Stimulated activated CD4-positive, alpha-beta T cell treated with anti-CD3 and anti-CD28 coated beads, TNF-alpha, amount 100 ng/mL, for 48 hours (primary cell): ENCODE measurements at regions not wholly inside any gene's neighbourhood (a gene's known extent, or its start where the extent isn't known, plus 50 kb on each side); places are given as distances from the start of the nearest gene placed in this dataset.

Experiments
- DNase-seq, 3 donors: peaks; one replicate each; pipeline ENCODE4 v3.0.0-alpha.2; 2020; ENCODE audit warnings: low read depth in 3 of 3

GRCh38 chr16:64412578-64413280, 709.1 kb downstream of the CDH11 start:
- DNase-seq: no peak

- no peak for DNase-seq
Observed at GRCh38 chr16:64410306-64410705, 711.6 kb downstream of the CDH11 start.

DNA sequence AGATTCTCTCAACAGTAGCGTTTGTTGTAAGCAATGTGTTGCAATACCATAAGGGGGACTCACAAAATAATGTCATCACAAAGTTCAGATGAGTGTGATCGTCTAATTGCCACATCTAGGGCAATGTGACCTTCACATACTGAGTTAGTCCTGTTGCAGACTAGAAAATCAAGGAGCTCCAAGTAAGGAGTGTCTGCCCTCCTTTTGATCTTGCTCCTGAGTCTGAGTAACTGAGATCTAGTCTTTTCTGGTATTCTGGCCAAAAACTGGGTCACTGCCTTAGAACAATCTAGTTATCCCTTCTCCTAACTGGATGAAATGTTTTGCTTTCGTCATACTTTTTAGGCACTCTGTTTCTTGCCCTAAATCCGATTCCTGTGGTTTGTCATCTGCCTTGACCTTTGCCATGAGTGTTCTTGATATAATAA, 712.1 kb downstream of the CDH11 start:
- no peak for DNase-seq

- no peak for DNase-seq
Observed at GRCh38 chr16:64408699-64409098, 713.2 kb downstream of the CDH11 start.

DNA sequence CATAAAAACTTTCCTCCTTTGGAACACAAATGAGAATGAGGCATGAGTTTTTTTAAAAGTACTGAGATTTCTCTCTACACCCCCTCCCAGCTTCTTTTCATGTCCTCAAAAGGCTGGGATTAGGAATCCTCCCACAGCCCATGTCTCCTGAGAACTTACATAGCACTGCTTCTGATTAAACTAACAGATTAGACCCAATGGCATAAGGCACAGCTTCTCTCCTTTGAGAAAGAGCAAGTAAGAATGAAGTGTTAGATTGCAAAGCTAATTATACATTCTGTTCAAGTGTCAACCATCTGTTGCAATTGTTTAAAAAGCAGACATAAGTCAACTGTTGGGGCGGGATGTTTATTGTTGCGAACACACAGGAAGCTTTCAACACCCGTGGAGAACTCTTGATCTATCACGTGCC, 715.1 kb downstream of the CDH11 start:
- no peak for DNase-seq

DNA sequence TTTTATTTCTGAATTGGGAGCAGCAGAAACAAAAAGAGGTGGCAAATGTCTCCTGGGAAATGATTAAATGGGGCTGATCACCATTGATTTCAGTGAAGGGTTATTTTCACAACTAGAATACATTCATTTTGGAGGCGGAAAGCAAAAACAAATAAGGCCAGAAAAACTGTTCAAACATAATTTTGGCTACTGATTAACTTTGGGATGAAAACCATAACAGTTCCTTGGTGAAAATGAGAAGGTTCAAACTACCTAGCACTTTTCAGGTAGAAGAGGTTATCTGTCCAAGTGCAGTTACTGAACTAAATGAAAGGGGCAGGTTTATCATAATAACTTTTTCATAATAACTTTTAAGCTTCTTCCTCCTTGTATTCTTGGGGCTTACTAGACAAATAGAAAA, 718.5 kb downstream of the CDH11 start:
- no peak for DNase-seq

DNA sequence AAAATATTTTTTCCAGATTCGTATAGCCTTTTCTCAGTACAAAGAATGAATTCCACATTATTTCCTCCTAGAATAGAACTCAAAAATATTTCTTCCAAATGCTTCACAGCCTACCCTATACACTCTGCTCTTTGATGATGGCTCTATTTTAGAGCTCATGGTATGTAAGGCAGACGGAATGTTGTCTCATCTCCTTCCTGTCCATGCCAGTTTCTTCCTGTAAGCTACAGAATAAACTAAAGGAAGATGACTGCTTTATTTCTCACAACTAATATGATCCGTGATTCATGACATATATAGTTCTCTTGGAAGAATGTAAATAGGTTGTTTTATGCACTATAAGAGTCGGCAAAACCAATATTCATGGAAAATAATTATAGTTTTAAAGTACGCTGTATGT, 723.1 kb downstream of the CDH11 start:
- no peak for DNase-seq

DNA sequence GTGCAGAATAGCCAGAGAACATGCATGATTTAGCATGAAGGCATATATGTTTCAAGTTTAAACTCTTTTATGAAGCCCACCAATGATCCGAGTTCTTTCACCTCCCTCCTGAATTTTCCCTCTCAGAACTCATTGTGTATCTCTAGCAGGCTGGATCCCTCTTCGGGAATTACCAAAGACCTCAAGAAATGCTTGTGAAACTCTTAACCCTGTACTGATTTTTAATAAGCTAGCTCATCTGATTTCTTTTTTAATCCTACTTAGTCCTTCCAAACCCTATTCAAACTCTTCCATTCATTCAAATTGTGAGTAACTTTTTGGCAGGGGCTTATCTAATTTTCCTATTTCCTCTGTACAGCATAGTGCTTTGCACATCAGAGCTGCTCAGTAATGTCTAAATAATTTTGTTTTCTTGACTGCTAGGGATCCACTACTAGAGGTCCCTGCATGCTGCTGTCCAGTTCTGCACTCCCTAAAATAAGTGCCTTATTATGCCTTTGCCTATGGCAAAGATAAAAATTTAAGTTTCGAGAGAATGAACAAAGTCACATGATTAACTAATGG, 723.8 kb downstream of the CDH11 start:
- no peak for DNase-seq

DNA sequence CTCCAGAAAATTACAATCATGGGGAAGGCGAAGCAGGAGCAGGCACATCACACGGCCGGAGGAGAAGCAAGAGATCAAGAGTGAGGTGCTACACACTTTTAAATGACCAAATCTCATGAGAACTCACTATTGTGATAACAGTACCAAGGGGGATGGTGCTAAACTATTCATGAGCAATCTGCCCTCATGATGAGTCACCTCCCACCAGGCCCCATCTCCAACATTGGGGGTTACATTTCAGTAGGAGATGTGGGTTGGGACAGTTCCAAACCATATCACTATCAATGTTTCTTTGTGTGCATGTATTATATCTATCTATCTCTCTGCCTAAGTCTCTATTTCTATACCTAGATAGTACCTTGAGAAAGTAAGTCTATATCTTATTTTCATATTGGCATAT, 724.8 kb downstream of the CDH11 start:
- DNase-seq: no peak

DNA sequence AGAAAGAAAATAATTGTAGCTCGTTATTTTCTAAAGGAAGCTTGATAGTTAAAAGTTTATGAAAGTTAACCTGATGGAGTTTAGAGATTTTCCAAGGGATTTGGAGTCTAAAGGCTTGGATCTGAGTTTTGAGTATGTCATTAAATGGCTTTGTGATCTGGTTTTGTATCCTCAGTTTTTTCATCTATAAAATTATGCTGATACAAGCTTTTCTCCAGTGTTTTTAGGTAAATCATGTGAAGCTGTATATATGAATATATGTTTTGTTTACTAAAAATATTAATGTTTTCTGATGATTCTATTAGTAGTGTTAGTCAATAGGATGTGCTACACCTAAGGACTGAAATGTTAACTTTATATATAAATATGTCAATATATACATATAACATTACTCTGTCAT, 727.8 kb downstream of the CDH11 start:
- no peak for DNase-seq

DNA sequence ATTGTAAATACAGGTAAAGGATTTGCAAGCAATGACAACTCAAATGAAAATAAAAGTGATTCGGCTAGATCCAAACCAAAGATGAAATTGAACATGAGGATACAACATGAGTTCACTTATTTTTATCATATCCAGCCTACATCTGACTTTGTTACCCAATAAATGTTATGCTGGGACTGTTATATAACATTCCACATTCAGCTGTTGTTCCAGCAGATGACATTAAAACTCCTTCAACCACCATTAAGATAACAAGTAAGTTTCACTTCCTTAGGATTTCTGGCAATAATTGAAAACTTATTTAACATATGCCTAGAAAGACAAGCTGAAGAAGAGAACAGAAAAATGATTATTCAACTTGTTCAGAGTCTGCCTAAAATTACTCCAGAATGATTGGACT, 729.4 kb downstream of the CDH11 start:
- no peak for DNase-seq

- DNase-seq: no peak
Observed at GRCh38 chr16:64391063-64391600, 730.7 kb downstream of the CDH11 start.

DNA sequence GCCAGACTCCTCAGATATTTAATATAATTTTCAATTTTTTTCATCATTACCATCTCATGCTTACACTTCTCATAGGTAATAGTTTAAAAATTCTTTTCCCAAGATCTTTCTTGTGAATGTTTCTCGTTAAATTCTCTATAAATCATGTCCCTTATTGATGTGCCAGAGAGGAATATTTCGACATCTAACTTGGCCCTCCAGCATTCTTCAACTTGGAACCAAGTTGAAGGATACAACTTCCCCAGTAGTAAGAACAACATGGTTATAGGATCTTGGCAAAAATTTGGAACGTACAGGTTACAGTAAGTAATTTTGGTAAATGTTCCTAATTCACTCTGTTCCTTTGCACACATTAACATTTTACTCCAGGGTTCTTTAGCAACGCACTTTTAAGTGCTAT, 731.8 kb downstream of the CDH11 start:
- no peak for DNase-seq

GRCh38 chr16:64384636-64385035, 737.2 kb downstream of the CDH11 start:
- DNase-seq: no peak

GRCh38 chr16:64381979-64382378, 739.9 kb downstream of the CDH11 start:
- DNase-seq: no peak

GRCh38 chr16:64380751-64381150, 741.1 kb downstream of the CDH11 start:
- DNase-seq: no peak

DNA sequence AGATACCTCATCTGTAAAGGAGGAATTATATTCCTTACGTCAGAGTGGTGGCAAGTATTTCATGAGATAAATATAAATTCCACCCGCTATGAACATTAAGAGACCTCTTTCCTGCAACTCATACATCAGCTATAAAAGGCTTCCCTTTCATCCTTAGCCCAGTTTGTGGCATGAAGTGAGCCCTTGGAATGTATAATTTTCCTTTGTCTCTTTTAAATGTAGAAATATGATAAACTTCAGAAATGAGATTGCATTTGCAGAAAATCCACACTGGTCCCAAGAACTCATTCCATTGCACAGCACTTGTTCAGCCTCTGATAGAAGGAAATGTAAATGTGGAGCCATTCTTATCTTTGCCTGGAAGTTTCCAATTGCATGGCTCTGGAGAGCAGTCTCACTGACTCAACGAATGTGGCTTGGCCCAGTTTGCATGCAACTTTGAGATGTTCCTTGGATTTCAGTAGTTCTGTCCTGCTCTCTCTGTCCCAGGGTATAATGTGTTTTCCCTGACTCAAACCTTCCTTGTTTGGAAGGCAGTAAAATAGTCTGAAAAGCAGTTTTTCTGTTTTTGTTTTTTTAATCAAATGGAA, 746.4 kb downstream of the CDH11 start:
- no peak for DNase-seq

- DNase-seq: no peak
Observed at GRCh38 chr16:64370112-64370511, 751.8 kb downstream of the CDH11 start.

- no peak for DNase-seq
Observed at GRCh38 chr16:64365448-64365931, 756.4 kb downstream of the CDH11 start.

DNA sequence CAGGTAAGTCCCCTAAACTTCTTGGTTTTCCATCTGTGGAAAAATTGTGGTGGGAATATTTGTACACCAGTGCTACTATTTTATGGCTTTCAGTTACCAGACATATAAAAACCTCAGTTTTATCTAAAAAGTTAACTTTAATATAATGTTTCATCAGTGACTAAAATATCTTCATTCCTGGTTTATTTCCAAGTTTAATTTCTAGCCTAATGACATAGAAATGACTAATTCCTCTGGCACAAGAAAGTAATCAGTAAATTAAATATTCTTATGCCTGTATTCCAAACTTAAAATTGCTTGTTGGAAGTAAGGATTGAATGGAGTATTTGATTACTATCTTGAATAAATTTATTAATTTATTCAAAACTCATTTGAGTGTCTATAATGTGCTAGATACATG, 757.0 kb downstream of the CDH11 start:
- DNase-seq: no peak

GRCh38 chr16:64364416-64364815, 757.4 kb downstream of the CDH11 start:
- no peak for DNase-seq

- no peak for DNase-seq
Observed at GRCh38 chr16:64364016-64364415, 757.8 kb downstream of the CDH11 start.

GRCh38 chr16:64363039-64363438, 758.8 kb downstream of the CDH11 start:
- DNase-seq: no peak
